ENCODE measurements at regions not wholly inside any gene's neighbourhood (a gene's known extent, or its start where the extent isn't known, plus 50 kb on each side); places are given as distances from the start of the nearest gene placed in this dataset.

GRCh38 chr6:113529196-113529595, 327.9 kb upstream of the MARCKS start:
- TF ChIP-seq CTCF (IDR thresholded peaks at IDR 0.05; ENCODE audit: insufficient read depth, low read depth, low read length): no peak
- TF ChIP-seq EZH2 (IDR thresholded peaks at IDR 0.05; ENCODE audit: insufficient read depth, low read length): no peak
